ENCODE measurements at regions not wholly inside any gene's neighbourhood (a gene's known extent, or its start where the extent isn't known, plus 50 kb on each side); places are given as distances from the start of the nearest gene placed in this dataset.
"Not testable (repeated sequence)": the region's sequence is repeated elsewhere in the genome, so short reads cannot be mapped to it uniquely, and the experiment has no call there.

GRCh38 chr4:189136462-189136861, 804.2 kb upstream of the FRG1 start:
- TF ChIP-seq POLR2A (IDR thresholded peaks at IDR 0.05) (no peak), EP300 (IDR thresholded peaks at IDR 0.05) (no peak), CTCF (IDR thresholded peaks at IDR 0.05) (no peak)
- 85 to 89% methylated on average over 4 of the region's 4 CpGs for WGBS, 2 donors

GRCh38 chr4:189143263-189143952, 797.3 kb upstream of the FRG1 start:
- no peak overlapping the region for H3K4me3 ChIP-seq
- H3K9me3 ChIP-seq = no peaks in the 10 kb centered on the region
- no peaks in the 10 kb centered on the region for H3K36me3 ChIP-seq
- no peaks in the 10 kb centered on the region for H3K4me1 ChIP-seq
- H3K27ac ChIP-seq = no peak overlapping the region
- no peak for DNase-seq (ENCODE audit: low spot score in 2 of 2)
- 76 to 83% methylated on average over 6 of the region's 6 CpGs for WGBS, 2 donors
- no peaks in the 10 kb centered on the region for H3K27me3 ChIP-seq
- no peak for TF ChIP-seq POLR2A (IDR thresholded peaks at IDR 0.05)
- TF ChIP-seq EP300 (IDR thresholded peaks at IDR 0.05) = no peak
- TF ChIP-seq CTCF (IDR thresholded peaks at IDR 0.05) = no peak

More at GRCh38 chr4:189136462-189136861, 804.2 kb upstream of the FRG1 start:
- Histone ChIP-seq H3K27ac (no peak overlapping the region), H3K4me1 (no peaks in the 10 kb centered on the region), H3K4me3 (no peak overlapping the region), H3K36me3 (no peaks in the 10 kb centered on the region), H3K9me3 (no peaks in the 10 kb centered on the region), H3K27me3 (no peaks in the 10 kb centered on the region)
- DNase-seq (ENCODE audit: low spot score in 2 of 2) = no peak

GRCh38 chr4:189147005-189147929, 793.4 kb upstream of the FRG1 start:
- H3K4me3 ChIP-seq = no peak overlapping the region
- no peaks in the 10 kb centered on the region for H3K4me1 ChIP-seq
- no peaks in the 10 kb centered on the region for H3K27me3 ChIP-seq
- peaks cover 0 to 10% (median 0%) of the 10 kb centered on the region in 4 donors for H3K9me3 ChIP-seq
- H3K27ac ChIP-seq = no peak overlapping the region
- H3K36me3 ChIP-seq = no peaks in the 10 kb centered on the region
- DNase-seq (ENCODE audit: low spot score in 2 of 2) = no peak
- TF ChIP-seq EP300 (IDR thresholded peaks at IDR 0.05) = no peak
- no peak for TF ChIP-seq POLR2A (IDR thresholded peaks at IDR 0.05)
- TF ChIP-seq CTCF (IDR thresholded peaks at IDR 0.05) = no peak
- 71 to 74% methylated on average over 24 of the region's 24 CpGs for WGBS, 2 donors

GRCh38 chr4:189155083-189155482, 785.6 kb upstream of the FRG1 start:
- not testable (repeated sequence) for H3K27me3 ChIP-seq; H3K36me3 ChIP-seq; DNase-seq (ENCODE audit: low spot score in 2 of 2); H3K9me3 ChIP-seq; H3K4me1 ChIP-seq; H3K27ac ChIP-seq; H3K4me3 ChIP-seq
- WGBS, 2 donors = 84 to 86% methylated on average over 3 to 12 of the region's 13 CpGs

GRCh38 chr4:189162073-189162789, 778.4 kb upstream of the FRG1 start:
- H3K36me3 ChIP-seq = no peaks in the 10 kb centered on the region
- H3K27me3 ChIP-seq = no peaks in the 10 kb centered on the region
- H3K27ac ChIP-seq = no peak overlapping the region
- 64 to 76% methylated on average over 7 of the region's 7 CpGs for WGBS, 2 donors
- TF ChIP-seq CTCF (IDR thresholded peaks at IDR 0.05) (no peak), POLR2A (IDR thresholded peaks at IDR 0.05) (no peak), EP300 (IDR thresholded peaks at IDR 0.05) (no peak)
- no peaks in the 10 kb centered on the region for H3K9me3 ChIP-seq
- no peak for DNase-seq (ENCODE audit: low spot score in 2 of 2)
- H3K4me3 ChIP-seq = no peak overlapping the region
- no peaks in the 10 kb centered on the region for H3K4me1 ChIP-seq
